Heart left ventricle (tissue), 16 donors: ENCODE measurements at regions not wholly inside any gene's neighbourhood (a gene's known extent, or its start where the extent isn't known, plus 50 kb on each side); places are given as distances from the start of the nearest gene placed in this dataset.

Source experiments
- ATAC-seq, 4 donors: fragments of 200-7000 bp; cut with Tn5 transposase; one replicate each; pipeline ENCODE4 v1.9.1; 2020 to 2022; ENCODE audit warnings: moderate library complexity in 4 of 4, mild to moderate bottlenecking in 3 of 4, moderate number of reproducible peaks in 1 of 4
- DNase-seq, 5 donors: peaks; one replicate each; pipeline ENCODE4 v3.0.0-alpha.2; 2020
- H3K27ac ChIP-seq, 12 donors: fragments of 200-600 bp; sonication (generic) in 4 of 12; one replicate each; pipeline versions ENCODE4 v1.5.0 to v1.8.0; 2016 to 2022; ENCODE audit warnings: mild to moderate bottlenecking in 2 of 12
- H3K27me3 ChIP-seq, 9 donors: fragments of 200-600 bp; sonication (generic) in 2 of 9; one replicate each; pipeline versions ENCODE4 v1.5.1 to v1.8.0; 2016 to 2022; ENCODE audit warnings: mild to moderate bottlenecking in 3 of 9
- H3K36me3 ChIP-seq, 9 donors: fragments of 200-600 bp; sonication (generic) in 2 of 9; one replicate each; pipeline versions ENCODE4 v1.5.0 to v1.8.0; 2018 to 2022; ENCODE audit warnings: mild to moderate bottlenecking in 2 of 9
- H3K4me1 ChIP-seq, 12 donors: fragments of 200-600 bp; sonication (generic) in 4 of 12; one replicate each; pipeline versions ENCODE4 v1.5.0 to v1.8.0; 2016 to 2022; ENCODE audit warnings: mild to moderate bottlenecking in 3 of 12
- H3K4me3 ChIP-seq, 12 donors: fragments of 200-600 bp; sonication (generic) in 4 of 12; one replicate each; pipeline versions ENCODE4 v1.5.0 to v1.8.0; 2017 to 2022; ENCODE audit warnings: mild to moderate bottlenecking in 9 of 12, moderate library complexity in 4 of 12
- H3K9me3 ChIP-seq, 12 donors: fragments of 200-600 bp; sonication (generic) in 4 of 12; one replicate each; pipeline versions ENCODE4 v1.5.0 to v1.8.0; 2016 to 2022; ENCODE audit warnings: mild to moderate bottlenecking in 1 of 12
- CTCF ChIP-seq, 12 donors: fragments of 200-600 bp; sonication (generic) in 4 of 12; IDR thresholded peaks; one replicate each; pipeline versions ENCODE4 v1.5.0 to v1.8.0; 2018 to 2022; ENCODE audit warnings: antibody characterized with exemption in 12 of 12, mild to moderate bottlenecking in 5 of 12
- POLR2A ChIP-seq, 2 donors: fragments of 450-650 bp; IDR thresholded peaks; one replicate each; pipeline ENCODE4 v1.6.1; 2017; ENCODE audit warnings: antibody characterized with exemption in 2 of 2, mild to moderate bottlenecking in 2 of 2, moderate library complexity in 2 of 2
- WGBS, 4 donors: extraction: QIAGEN DNeasy Blood & Tissue Kit in 2 of 4; methylation state at CpG; one replicate each; pipeline versions ENCODE4 v1.1.5 to v1.1.7; 2013 to 2018; 5-methylcytosine and 5-hydroxymethylcytosine counted together
- intact Hi-C, 10 donors: fragments of 100-400 bp; cut with DNase I; formaldehyde crosslinking; loops; one replicate each; pipeline versions ENCODE4 v1.11.1 to v1.14.2; 2022
- donor health status: ischemic (EF 13 %, LVEDD 7.1; RV severe dilation, severe dysfunction).
- donor health status: healthy with polysubstance abuse.
- donor health status: DM: no; HTN: yes; CAD: no.
- donor health status: DM: no; HTN: no; CAD: no.
- donor health status: ischemic (EF 25% LVEDD 6.9; RV normal size, moderate dysfunction).
- donor health status: ischemic (EF 25% LVEDD 5.7; RV mildly dilated, moderate dysfunction).
- donor health status: healthy.
- donor health status: DM: yes; HTN: yes; CAD: no.
- donor health status: ischemic (EF 35%, LVEDD 5.7; RV mildly dilated, moderate dysfunction).
- donor health status: nonischemic (EF 11% LVEDD 7.7; RV severe dilation, severe dysfunction).
- donor health status: DM: yes; HTN: yes; CAD: no.
- donor health status: PGD.
- donor health status: ischemic (EF 29% LVEDD 5.4; RV normal size, mild dysfunction).
- donor health status: nonischemic (EF 23%, LVEDD 6.1; RV moderate dilation, normal function).

GRCh38 chr13:70505809-70506208 is 397.6 kb upstream of the KLHL1 start:
- intact Hi-C loops = no loop called here
- TF ChIP-seq POLR2A (IDR thresholded peaks at IDR 0.05) (no peak), CTCF (IDR thresholded peaks at IDR 0.05) (no peak)

GRCh38 chr13:70502944-70503343 is 394.7 kb upstream of the KLHL1 start:
- peaks cover 0 to 9% (median 0%) of the 10 kb centered on the region in 12 donors for H3K9me3 ChIP-seq
- DNase-seq (no peak), ATAC-seq (no peak)
- H3K27me3 ChIP-seq = no peaks in the 10 kb centered on the region
- no peaks in the 10 kb centered on the region for H3K36me3 ChIP-seq
- H3K27ac ChIP-seq = no peak overlapping the region
- whole genome bisulfite sequencing, 4 donors = 41 to 59% (median 50%) methylated on average over 1 of the region's 1 CpG
- no peak overlapping the region for H3K4me3 ChIP-seq
- H3K4me1 ChIP-seq = no peaks in the 10 kb centered on the region
- TF ChIP-seq POLR2A (IDR thresholded peaks at IDR 0.05) (no peak), CTCF (IDR thresholded peaks at IDR 0.05) (no peak)
- intact Hi-C loops = no loop called here

More at GRCh38 chr13:70505809-70506208, 397.6 kb upstream of the KLHL1 start:
- no peak overlapping the region for H3K4me3 ChIP-seq
- H3K36me3 ChIP-seq = no peaks in the 10 kb centered on the region
- no peak for ATAC-seq
- H3K27ac ChIP-seq = no peak overlapping the region
- DNase-seq = no peak
- H3K9me3 ChIP-seq = peaks cover 0 to 10% (median 0%) of the 10 kb centered on the region in 12 donors
- H3K4me1 ChIP-seq = no peaks in the 10 kb centered on the region
- H3K27me3 ChIP-seq = no peaks in the 10 kb centered on the region
- WGBS, 4 donors = 77 to 84% (median 82%) methylated on average over 4 of the region's 4 CpGs

- Histone ChIP-seq H3K36me3 (no peaks in the 10 kb centered on the region), H3K27ac (no peak overlapping the region), H3K9me3 (peaks cover 0 to 18% (median 5%) of the 10 kb centered on the region in 12 donors), H3K4me3 (no peak overlapping the region), H3K4me1 (no peaks in the 10 kb centered on the region), H3K27me3 (no peaks in the 10 kb centered on the region)
- no peak for ATAC-seq
- no peak for DNase-seq
- TF ChIP-seq POLR2A (IDR thresholded peaks at IDR 0.05) = no peak
- no peak for TF ChIP-seq CTCF (IDR thresholded peaks at IDR 0.05)
- WGBS, 4 donors = 66 to 84% (median 83%) methylated on average over 2 of the region's 2 CpGs
- intact Hi-C loops = no loop called here
These were observed 382.2 kb upstream of the KLHL1 start for GRCh38 chr13:70490320-70490935.

GRCh38 chr13:70484931-70485330 is 376.7 kb upstream of the KLHL1 start:
- Histone ChIP-seq H3K27ac (no peak overlapping the region), H3K36me3 (no peaks in the 10 kb centered on the region), H3K4me1 (no peaks in the 10 kb centered on the region), H3K4me3 (no peak overlapping the region), H3K27me3 (no peaks in the 10 kb centered on the region), H3K9me3 (peaks cover 0 to 4% (median 0%) of the 10 kb centered on the region in 12 donors)
- no peak for DNase-seq
- WGBS, 4 donors = 84 to 90% (median 88%) methylated on average over 7 of the region's 7 CpGs
- no peak for TF ChIP-seq CTCF (IDR thresholded peaks at IDR 0.05)
- no peak for TF ChIP-seq POLR2A (IDR thresholded peaks at IDR 0.05)
- no peak for ATAC-seq
- intact Hi-C loops = no loop called here
